Lower lobe of right lung (tissue), 2 donors: ENCODE measurements at regions not wholly inside any gene's neighbourhood (a gene's known extent, or its start where the extent isn't known, plus 50 kb on each side); places are given as distances from the start of the nearest gene placed in this dataset.
A peak's percentile ranks its signal among the peaks of the same experiment; 100 is the strongest.

Experiments
- ATAC-seq, 2 donors: fragments of 200-7000 bp; cut with Tn5 transposase; one replicate each; pipeline ENCODE4 v1.9.1; 2020 to 2022; ENCODE audit warnings: mild to moderate bottlenecking in 2 of 2, moderate library complexity in 2 of 2
- DNase-seq: peaks from one replicate; pipeline ENCODE4 v3.0.0-alpha.2; 2020
- H3K27ac ChIP-seq: fragments of 200-600 bp; one replicate; pipeline ENCODE4 v1.8.0; 2022
- H3K27me3 ChIP-seq: fragments of 200-600 bp; one replicate; pipeline ENCODE4 v1.8.0; 2022; ENCODE audit warnings: low read depth
- H3K36me3 ChIP-seq: fragments of 200-600 bp; one replicate; pipeline ENCODE4 v1.8.0; 2022; ENCODE audit warnings: mild to moderate bottlenecking
- H3K4me1 ChIP-seq: fragments of 200-600 bp; one replicate; pipeline ENCODE4 v1.8.0; 2022
- H3K4me3 ChIP-seq: fragments of 200-600 bp; one replicate; pipeline ENCODE4 v1.8.0; 2022; ENCODE audit warnings: mild to moderate bottlenecking
- H3K9me3 ChIP-seq: fragments of 200-600 bp; one replicate; pipeline ENCODE4 v1.8.0; 2022
- CTCF ChIP-seq: fragments of 200-600 bp; IDR thresholded peaks from one replicate; pipeline ENCODE4 v1.8.0; 2022; ENCODE audit warnings: antibody characterized with exemption, mild to moderate bottlenecking
- intact Hi-C: fragments of 100-400 bp; cut with DNase I; formaldehyde crosslinking; loops from one replicate; pipeline ENCODE4 v1.11.0; 2022
- donor health status: DM: no; HTN: yes; CAD: no; lungs with severe emphysema.

- no peaks in the 10 kb centered on the region for H3K36me3 ChIP-seq
- no peaks in the 10 kb centered on the region for H3K27me3 ChIP-seq
- TF ChIP-seq CTCF, result no peak
- DNase-seq, result peak; percentile 67
- peak overlapping the region; percentile 11 for H3K27ac ChIP-seq
- no peaks in the 10 kb centered on the region for H3K9me3 ChIP-seq
- no peak overlapping the region for H3K4me3 ChIP-seq
- ATAC-seq, result peak; percentile 70 to 80
- H3K4me1 ChIP-seq, result peaks cover 24% of the 10 kb centered on the region
- intact Hi-C loops, result no loop called here
Measured at GRCh38 chr20:39849664-39850063, 839.4 kb downstream of the MAFB start.

- H3K27me3 ChIP-seq, result no peaks in the 10 kb centered on the region
Measured at GRCh38 chr20:39849171-39849570, 839.9 kb downstream of the MAFB start.

GRCh38 chr20:39839399-39840119, 849.5 kb downstream of the MAFB start:
- Histone ChIP-seq H3K4me1 (no peaks in the 10 kb centered on the region), H3K27ac (no peak overlapping the region), H3K9me3 (no peaks in the 10 kb centered on the region), H3K27me3 (no peaks in the 10 kb centered on the region), H3K36me3 (no peaks in the 10 kb centered on the region), H3K4me3 (no peak overlapping the region)
- DNase-seq (no peak), ATAC-seq (no peak)
- TF ChIP-seq CTCF, result no peak
- intact Hi-C loops, result no loop called here

More at GRCh38 chr20:39849171-39849570, 839.9 kb downstream of the MAFB start:
- DNase-seq (no peak), ATAC-seq (no peak)
- intact Hi-C loops, result no loop called here
- H3K4me1 ChIP-seq, result peaks cover 24% of the 10 kb centered on the region
- no peak overlapping the region for H3K27ac ChIP-seq
- H3K9me3 ChIP-seq, result no peaks in the 10 kb centered on the region
- no peaks in the 10 kb centered on the region for H3K36me3 ChIP-seq
- no peak overlapping the region for H3K4me3 ChIP-seq
- TF ChIP-seq CTCF, result no peak

- ATAC-seq, result no peak
- no peak overlapping the region for H3K4me3 ChIP-seq
- H3K4me1 ChIP-seq, result no peaks in the 10 kb centered on the region
- H3K9me3 ChIP-seq, result no peaks in the 10 kb centered on the region
- H3K27ac ChIP-seq, result no peak overlapping the region
- no peak for DNase-seq
- H3K36me3 ChIP-seq, result no peaks in the 10 kb centered on the region
- intact Hi-C loops, result no loop called here
- H3K27me3 ChIP-seq, result no peaks in the 10 kb centered on the region
- TF ChIP-seq CTCF, result no peak
Measured at GRCh38 chr20:39837561-39837960, 851.5 kb downstream of the MAFB start.

- Histone ChIP-seq H3K27me3 (no peaks in the 10 kb centered on the region), H3K9me3 (no peaks in the 10 kb centered on the region), H3K4me1 (no peaks in the 10 kb centered on the region), H3K27ac (no peak overlapping the region), H3K36me3 (no peaks in the 10 kb centered on the region), H3K4me3 (no peak overlapping the region)
- intact Hi-C loops, result no loop called here
- ATAC-seq, result no peak
- TF ChIP-seq CTCF, result no peak
- no peak for DNase-seq
Measured at GRCh38 chr20:39835130-39835842, 853.8 kb downstream of the MAFB start.
